Urinary bladder (tissue), 3 donors: ENCODE measurements at regions not wholly inside any gene's neighbourhood (a gene's known extent, or its start where the extent isn't known, plus 50 kb on each side); places are given as distances from the start of the nearest gene placed in this dataset.
"Not testable (repeated sequence)": the region's sequence is repeated elsewhere in the genome, so short reads cannot be mapped to it uniquely, and the experiment has no call there.

Experiments used
- DNase-seq: peaks from one replicate; pipeline ENCODE4 v3.0.0-alpha.2; 2015; ENCODE audit errors: extremely low spot score
- H3K27ac ChIP-seq: one replicate; pipeline ENCODE4 v1.5.1; 2013; ENCODE audit warnings: low read depth, mild to moderate bottlenecking, moderate library complexity
- H3K36me3 ChIP-seq: one replicate; pipeline ENCODE4 v1.6.1; 2013; ENCODE audit warnings: mild to moderate bottlenecking, moderate library complexity; ENCODE audit not compliant: insufficient read depth
- H3K4me1 ChIP-seq: one replicate; pipeline ENCODE4 v1.6.1; 2013; ENCODE audit warnings: mild to moderate bottlenecking, moderate library complexity; ENCODE audit not compliant: insufficient read depth
- H3K4me3 ChIP-seq: one replicate; pipeline ENCODE4 v1.5.1; 2013; ENCODE audit warnings: low read depth, low read length
- WGBS: extraction: QIAGEN DNeasy Blood & Tissue Kit; methylation state at CpG from one replicate; pipeline ENCODE4 v1.1.7; 2013; 5-methylcytosine and 5-hydroxymethylcytosine counted together
- donor health status: healthy with polysubstance abuse.
- donor health status: healthy.

DNA sequence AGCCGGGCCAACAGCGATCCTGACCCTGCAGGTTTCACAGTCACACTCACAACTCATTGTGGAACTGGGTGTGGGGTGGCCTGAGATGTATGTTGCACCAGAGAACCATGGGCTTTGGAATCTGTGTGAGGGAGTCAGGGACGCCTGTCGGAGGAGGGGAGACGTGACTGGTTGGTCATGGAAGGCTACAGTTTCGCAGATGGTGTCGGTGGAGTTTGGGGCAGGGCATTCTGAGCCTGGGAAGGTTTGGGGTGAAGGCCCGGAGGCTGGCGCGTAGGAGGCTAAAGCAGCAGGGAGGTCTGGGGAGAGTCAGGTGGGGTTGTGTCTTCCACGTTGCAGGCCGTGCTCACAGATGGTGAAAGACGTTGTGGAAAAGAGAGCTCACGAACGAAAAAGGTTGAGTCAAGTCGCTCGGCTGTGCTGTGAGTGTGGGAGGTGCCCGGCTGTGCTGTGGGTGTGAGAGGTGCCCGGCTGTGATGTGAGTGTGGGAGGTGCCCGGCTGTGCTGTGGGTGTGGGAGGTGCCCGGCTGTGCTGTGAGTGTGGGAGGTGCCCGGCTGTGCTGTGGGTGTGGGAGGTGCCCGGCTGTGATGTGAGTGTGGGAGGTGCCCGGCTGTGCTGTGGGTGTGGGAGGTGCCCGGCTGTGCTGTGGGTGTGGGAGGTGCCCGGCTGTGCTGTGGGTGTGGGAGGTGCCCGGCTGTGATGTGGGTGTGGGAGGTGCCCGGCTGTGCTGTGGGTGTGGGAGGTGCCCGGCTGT lies 244.2 kb upstream of the B3GAT1 start:
- not testable (repeated sequence) for H3K36me3 ChIP-seq, H3K4me3 ChIP-seq, DNase-seq, H3K4me1 ChIP-seq, H3K27ac ChIP-seq
- WGBS: 93% methylated on average over 29 of the region's 29 CpGs

GRCh38 chr11:134655189-134655989 lies 243.3 kb upstream of the B3GAT1 start:
- Histone ChIP-seq H3K27ac (no peak overlapping the region), H3K4me3 (no peak overlapping the region), H3K36me3 (no peaks in the 10 kb centered on the region), H3K4me1 (no peaks in the 10 kb centered on the region)
- no peak for DNase-seq
- WGBS: 86% methylated on average over 11 of the region's 11 CpGs

GRCh38 chr11:134654161-134654915 lies 242.3 kb upstream of the B3GAT1 start:
- Histone ChIP-seq H3K4me1 (no peaks in the 10 kb centered on the region), H3K4me3 (no peak overlapping the region), H3K36me3 (no peaks in the 10 kb centered on the region), H3K27ac (no peak overlapping the region)
- no peak for DNase-seq
- WGBS: 64% methylated on average over 20 of the region's 20 CpGs

DNA sequence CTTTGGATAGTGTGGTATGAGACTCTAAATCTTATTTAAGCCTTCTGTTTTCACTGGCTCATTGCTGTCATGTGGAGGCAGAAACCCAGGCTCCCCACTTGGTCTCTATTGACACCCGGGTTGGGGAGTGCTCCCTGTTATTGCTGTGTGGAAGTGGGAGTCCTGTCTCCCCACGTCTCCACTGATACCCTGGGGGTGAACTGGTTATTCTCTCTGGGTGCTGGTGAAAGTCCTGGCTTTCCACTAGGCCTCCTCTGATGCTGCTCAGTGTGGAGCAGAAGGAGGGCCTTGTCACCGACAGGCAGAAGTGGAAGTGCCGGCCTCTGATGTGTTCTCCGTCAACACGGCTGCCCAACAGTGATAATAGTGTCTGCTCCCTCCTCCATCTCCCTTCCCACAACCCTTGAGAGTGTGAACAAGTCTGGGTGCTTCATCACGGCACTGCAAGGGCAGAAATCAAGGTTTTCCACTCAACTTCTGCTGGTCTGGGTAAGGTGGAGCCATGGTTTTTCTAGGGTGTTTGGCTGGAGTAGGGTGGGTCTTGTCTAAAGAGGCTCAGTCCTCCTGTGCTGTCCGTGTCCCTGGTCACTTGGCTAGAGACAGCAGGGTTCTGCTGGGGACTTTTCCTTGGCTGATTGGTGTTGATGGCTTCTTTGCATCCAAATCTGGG lies 240.7 kb upstream of the B3GAT1 start:
- Histone ChIP-seq H3K4me3 (no peak overlapping the region), H3K4me1 (no peaks in the 10 kb centered on the region), H3K27ac (no peak overlapping the region), H3K36me3 (no peaks in the 10 kb centered on the region)
- no peak for DNase-seq
- WGBS: 81% methylated on average over 8 of the region's 8 CpGs

DNA sequence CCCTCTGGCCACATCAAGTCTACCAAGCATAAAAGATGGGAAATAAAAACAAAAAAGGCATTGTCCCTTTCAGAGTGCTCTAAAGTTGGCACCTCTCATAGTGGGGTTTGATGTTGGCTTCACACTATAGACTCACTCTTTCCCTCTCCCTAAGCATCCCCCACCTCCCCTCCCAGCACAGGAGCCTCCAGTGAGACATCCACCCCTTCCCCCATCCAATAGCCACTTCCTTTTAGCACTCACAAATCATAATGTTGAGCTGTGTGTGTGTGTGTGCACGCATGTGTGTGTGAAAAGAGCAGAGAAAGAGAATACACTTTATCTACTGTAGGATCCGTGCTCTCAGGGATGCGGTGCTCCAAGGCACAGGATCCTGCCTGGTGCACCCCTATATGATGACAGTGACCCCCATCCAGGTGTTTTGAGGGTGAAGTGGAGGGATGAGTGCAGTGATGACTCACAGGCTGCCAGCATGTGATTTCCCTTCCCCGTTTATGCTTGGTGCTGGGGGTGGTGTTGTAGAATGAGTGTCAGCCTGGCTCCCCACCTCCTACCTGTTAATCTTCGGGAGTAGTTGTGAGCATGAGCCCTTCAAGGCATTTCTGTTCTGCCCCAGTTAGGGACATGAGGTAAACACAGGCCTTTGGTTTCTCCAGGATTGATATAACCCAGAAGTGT lies 235.2 kb upstream of the B3GAT1 start:
- no peak overlapping the region for H3K27ac ChIP-seq
- WGBS: 59% methylated on average over 5 of the region's 5 CpGs
- no peak for DNase-seq
- H3K36me3 ChIP-seq: no peaks in the 10 kb centered on the region
- no peak overlapping the region for H3K4me3 ChIP-seq
- no peaks in the 10 kb centered on the region for H3K4me1 ChIP-seq

DNA sequence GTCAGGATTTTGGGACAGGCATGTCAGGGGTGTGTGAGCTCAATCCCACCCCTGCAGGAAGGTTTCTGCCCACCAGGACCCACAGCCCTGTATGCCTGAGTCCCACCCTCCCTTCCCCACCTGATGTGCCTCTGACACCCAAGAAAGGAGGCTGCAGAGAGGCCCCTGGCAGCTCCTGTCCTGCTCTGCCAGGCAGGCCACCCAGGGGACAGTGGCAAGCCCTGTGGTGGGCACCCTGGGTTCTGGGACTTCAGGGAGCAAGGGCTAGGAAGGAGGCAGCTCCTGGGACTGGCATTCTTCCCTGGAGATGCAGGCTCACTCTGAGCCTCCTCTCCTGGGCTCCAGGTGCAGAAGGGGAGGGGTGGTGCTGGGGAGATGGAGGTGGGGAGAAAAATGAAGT lies 234.5 kb upstream of the B3GAT1 start:
- no peaks in the 10 kb centered on the region for H3K4me1 ChIP-seq
- no peak overlapping the region for H3K27ac ChIP-seq
- H3K4me3 ChIP-seq: no peak overlapping the region
- DNase-seq: no peak
- no peaks in the 10 kb centered on the region for H3K36me3 ChIP-seq

DNA sequence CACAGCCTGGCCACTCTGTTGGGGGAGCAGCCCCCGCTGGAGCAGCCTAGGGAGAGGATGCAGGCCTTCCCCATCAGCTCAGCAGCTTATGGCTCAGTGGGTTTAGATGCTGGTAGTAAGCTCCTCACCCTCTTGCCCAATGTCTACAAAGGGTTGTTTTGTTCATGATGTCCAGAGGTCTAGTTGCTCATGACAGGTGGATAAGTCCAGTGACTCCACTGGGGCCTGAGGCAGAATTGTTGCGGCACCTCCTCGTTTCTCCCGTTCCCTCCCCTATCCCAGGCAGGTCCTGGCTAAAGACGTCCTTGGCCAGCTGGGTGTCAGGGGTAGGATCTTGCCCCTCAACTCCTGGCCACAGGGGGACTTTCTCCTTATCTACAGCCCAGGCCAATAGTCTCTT lies 233.5 kb upstream of the B3GAT1 start:
- Histone ChIP-seq H3K4me3 (no peak overlapping the region), H3K36me3 (no peaks in the 10 kb centered on the region), H3K4me1 (no peaks in the 10 kb centered on the region), H3K27ac (no peak overlapping the region)
- WGBS: 87% methylated on average over 5 of the region's 5 CpGs
- no peak for DNase-seq

GRCh38 chr11:134644476-134645456 lies 232.7 kb upstream of the B3GAT1 start:
- Histone ChIP-seq H3K4me3 (no peak overlapping the region), H3K4me1 (no peaks in the 10 kb centered on the region), H3K36me3 (no peaks in the 10 kb centered on the region), H3K27ac (no peak overlapping the region)
- 54% methylated on average over 20 of the region's 20 CpGs for WGBS
- DNase-seq: no peak

DNA sequence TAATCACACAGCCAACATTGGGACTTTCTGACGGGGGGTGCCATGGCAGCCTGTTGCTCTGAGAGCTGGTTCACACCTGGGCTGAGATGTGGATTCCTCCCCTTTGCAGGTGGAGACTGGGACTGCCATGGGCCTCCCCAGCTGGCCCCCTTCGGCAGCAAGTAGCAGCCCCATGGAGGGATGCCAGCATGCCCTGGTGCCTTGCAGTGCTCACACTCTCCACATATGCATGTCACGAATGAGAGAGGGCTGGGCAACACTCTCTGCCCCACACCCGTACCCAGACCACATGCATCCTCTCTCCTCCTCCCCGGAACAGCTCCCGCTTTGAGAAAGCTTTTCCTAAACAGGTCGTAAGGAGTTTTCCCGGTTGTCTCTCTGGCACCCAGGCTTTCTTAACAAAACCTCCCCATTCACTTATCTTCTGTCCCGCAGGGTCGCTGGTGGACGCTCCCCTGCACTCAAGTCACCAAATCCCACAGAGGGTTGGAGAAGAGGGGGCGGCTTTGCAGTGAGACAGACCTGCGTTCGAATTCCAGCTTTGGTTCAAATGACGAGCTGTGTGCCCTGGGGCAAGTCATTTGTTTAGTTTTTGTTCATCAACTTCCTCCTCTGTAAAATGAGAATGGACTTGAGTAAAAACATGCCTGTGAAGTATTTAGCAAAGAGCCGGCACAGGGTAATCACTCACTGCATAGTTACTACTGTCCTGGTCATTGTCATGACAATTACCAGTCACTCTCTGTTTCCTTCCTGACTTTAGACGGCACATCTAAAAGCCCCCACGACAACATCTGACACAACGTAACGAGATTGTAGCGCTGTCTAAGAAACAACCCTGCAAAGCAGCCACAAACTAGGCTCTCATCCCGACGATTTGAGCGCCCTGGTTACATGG lies 231.3 kb upstream of the B3GAT1 start:
- no peaks in the 10 kb centered on the region for H3K36me3 ChIP-seq
- WGBS: 44% methylated on average over 24 of the region's 24 CpGs
- H3K27ac ChIP-seq: no peak overlapping the region
- no peak overlapping the region for H3K4me3 ChIP-seq
- H3K4me1 ChIP-seq: no peaks in the 10 kb centered on the region
- no peak for DNase-seq

GRCh38 chr11:134642206-134642605 lies 230.2 kb upstream of the B3GAT1 start:
- H3K36me3 ChIP-seq: no peaks in the 10 kb centered on the region
- H3K27ac ChIP-seq: no peak overlapping the region
- H3K4me3 ChIP-seq: no peak overlapping the region
- WGBS: 87% methylated on average over 3 of the region's 3 CpGs
- H3K4me1 ChIP-seq: no peaks in the 10 kb centered on the region
- no peak for DNase-seq
